ENCODE measurements at regions not wholly inside any gene's neighbourhood (a gene's known extent, or its start where the extent isn't known, plus 50 kb on each side); places are given as distances from the start of the nearest gene placed in this dataset.

GRCh38 chr5:125530833-125531615 is 784.6 kb upstream of the ZNF608 start:
- Mint-ChIP-seq H3K36me3 (peaks cover 6% of the 10 kb centered on the region), H3K27me3 (ENCODE audit: insufficient read depth, low read depth) (peaks cover 8% of the 10 kb centered on the region), H3K4me3 (no peak overlapping the region), H3K27ac (no peak overlapping the region), H3K4me1 (peaks cover 33% of the 10 kb centered on the region), H3K9me3 (peaks cover 27% of the 10 kb centered on the region)
- H3K9me3 ChIP-seq (ENCODE audit: low read depth) = no peaks in the 10 kb centered on the region
- H3K4me2 ChIP-seq = no peak overlapping the region
- no peak for DNase-seq (ENCODE audit: low spot score)
- no peaks in the 10 kb centered on the region for H3K79me2 ChIP-seq (ENCODE audit: low read depth)
- H3F3A ChIP-seq (ENCODE audit: low read depth) = no peaks in the 10 kb centered on the region
- no peaks in the 10 kb centered on the region for H4K20me1 ChIP-seq (ENCODE audit: low read depth)
- H3K27me3 ChIP-seq = no peaks in the 10 kb centered on the region
- no peak overlapping the region for H3K9ac ChIP-seq
- H3K4me1 ChIP-seq = no peaks in the 10 kb centered on the region
- no peaks in the 10 kb centered on the region for H3K36me3 ChIP-seq
- no peak overlapping the region for H2AFZ ChIP-seq (replicated peaks)
- H3K27ac ChIP-seq = no peak overlapping the region
- H3K4me3 ChIP-seq = no peak overlapping the region
- no peak for TF ChIP-seq EZH2 (IDR thresholded peaks at IDR 0.05)
- TF ChIP-seq, protein P1, sequence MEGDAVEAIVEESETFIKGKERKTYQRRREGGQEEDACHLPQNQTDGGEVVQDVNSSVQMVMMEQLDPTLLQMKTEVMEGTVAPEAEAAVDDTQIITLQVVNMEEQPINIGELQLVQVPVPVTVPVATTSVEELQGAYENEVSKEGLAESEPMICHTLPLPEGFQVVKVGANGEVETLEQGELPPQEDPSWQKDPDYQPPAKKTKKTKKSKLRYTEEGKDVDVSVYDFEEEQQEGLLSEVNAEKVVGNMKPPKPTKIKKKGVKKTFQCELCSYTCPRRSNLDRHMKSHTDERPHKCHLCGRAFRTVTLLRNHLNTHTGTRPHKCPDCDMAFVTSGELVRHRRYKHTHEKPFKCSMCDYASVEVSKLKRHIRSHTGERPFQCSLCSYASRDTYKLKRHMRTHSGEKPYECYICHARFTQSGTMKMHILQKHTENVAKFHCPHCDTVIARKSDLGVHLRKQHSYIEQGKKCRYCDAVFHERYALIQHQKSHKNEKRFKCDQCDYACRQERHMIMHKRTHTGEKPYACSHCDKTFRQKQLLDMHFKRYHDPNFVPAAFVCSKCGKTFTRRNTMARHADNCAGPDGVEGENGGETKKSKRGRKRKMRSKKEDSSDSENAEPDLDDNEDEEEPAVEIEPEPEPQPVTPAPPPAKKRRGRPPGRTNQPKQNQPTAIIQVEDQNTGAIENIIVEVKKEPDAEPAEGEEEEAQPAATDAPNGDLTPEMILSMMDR (IDR thresholded peaks at IDR 0.05) = no peak
- no peak for TF ChIP-seq EZH2phosphoT487 (IDR thresholded peaks at IDR 0.05)

- no peaks in the 10 kb centered on the region for H3K27me3 ChIP-seq
These were observed 789.7 kb upstream of the ZNF608 start for GRCh38 chr5:125536095-125536494.

GRCh38 chr5:125536582-125536981 is 790.1 kb upstream of the ZNF608 start:
- Mint-ChIP-seq H3K4me1 (no peaks in the 10 kb centered on the region), H3K9me3 (peaks cover 59% of the 10 kb centered on the region), H3K27me3 (ENCODE audit: insufficient read depth, low read depth) (peaks cover 13% of the 10 kb centered on the region), H3K27ac (no peak overlapping the region), H3K36me3 (peaks cover 11% of the 10 kb centered on the region), H3K4me3 (no peak overlapping the region)
- Histone ChIP-seq H3K79me2 (ENCODE audit: low read depth) (no peaks in the 10 kb centered on the region), H3K27ac (no peak overlapping the region), H2AFZ (replicated peaks) (no peak overlapping the region), H3K36me3 (no peaks in the 10 kb centered on the region), H3F3A (ENCODE audit: low read depth) (no peaks in the 10 kb centered on the region), H3K4me2 (no peak overlapping the region), H3K27me3 (no peaks in the 10 kb centered on the region), H3K4me1 (no peaks in the 10 kb centered on the region), H3K4me3 (no peak overlapping the region), H3K9ac (no peak overlapping the region), H4K20me1 (ENCODE audit: low read depth) (no peaks in the 10 kb centered on the region), H3K9me3 (ENCODE audit: low read depth) (peaks cover 4% of the 10 kb centered on the region)
- no peak for DNase-seq (ENCODE audit: low spot score)
- TF ChIP-seq, protein P1 (IDR thresholded peaks at IDR 0.05) = no peak
- TF ChIP-seq EZH2phosphoT487 (IDR thresholded peaks at IDR 0.05) (no peak), EZH2 (IDR thresholded peaks at IDR 0.05) (no peak)

More at GRCh38 chr5:125536095-125536494, 789.7 kb upstream of the ZNF608 start:
- Mint-ChIP-seq H3K27ac (no peak overlapping the region), H3K27me3 (ENCODE audit: insufficient read depth, low read depth) (peaks cover 10% of the 10 kb centered on the region), H3K4me3 (no peak overlapping the region), H3K4me1 (no peaks in the 10 kb centered on the region), H3K9me3 (peaks cover 57% of the 10 kb centered on the region), H3K36me3 (peaks cover 11% of the 10 kb centered on the region)
- H3K4me1 ChIP-seq = no peaks in the 10 kb centered on the region
- no peaks in the 10 kb centered on the region for H4K20me1 ChIP-seq (ENCODE audit: low read depth)
- no peaks in the 10 kb centered on the region for H3K36me3 ChIP-seq
- H3K4me3 ChIP-seq = no peak overlapping the region
- no peak for DNase-seq (ENCODE audit: low spot score)
- TF ChIP-seq EZH2phosphoT487 (IDR thresholded peaks at IDR 0.05) = no peak
- TF ChIP-seq, protein P1 (IDR thresholded peaks at IDR 0.05) = no peak
- TF ChIP-seq EZH2 (IDR thresholded peaks at IDR 0.05) = no peak
- H3K9ac ChIP-seq = no peak overlapping the region
- no peak overlapping the region for H3K4me2 ChIP-seq
- H3K79me2 ChIP-seq (ENCODE audit: low read depth) = no peaks in the 10 kb centered on the region
- no peak overlapping the region for H2AFZ ChIP-seq (replicated peaks)
- peaks cover 4% of the 10 kb centered on the region for H3K9me3 ChIP-seq (ENCODE audit: low read depth)
- no peaks in the 10 kb centered on the region for H3F3A ChIP-seq (ENCODE audit: low read depth)
- H3K27ac ChIP-seq = no peak overlapping the region
